ES-I3 (cell line): ENCODE measurements at regions not wholly inside any gene's neighbourhood (a gene's known extent, or its start where the extent isn't known, plus 50 kb on each side); places are given as distances from the start of the nearest gene placed in this dataset.
"Not testable (repeated sequence)": the region's sequence is repeated elsewhere in the genome, so short reads cannot be mapped to it uniquely, and the experiment has no call there.

Experiments
- H3K36me3 ChIP-seq: 2 replicates; pipeline ENCODE4 v1.6.1; 2013; ENCODE audit warnings: mild to moderate bottlenecking, low read length, control low read depth, moderate library complexity; ENCODE audit not compliant: insufficient read depth
- H3K4me1 ChIP-seq: 2 replicates; pipeline ENCODE4 v1.6.1; 2013; ENCODE audit warnings: mild to moderate bottlenecking, control low read depth, low read length; ENCODE audit not compliant: insufficient read depth
- H3K9ac ChIP-seq: 2 replicates; pipeline ENCODE4 v1.6.1; 2013; ENCODE audit warnings: low read depth, mild to moderate bottlenecking, low read length, moderate library complexity
- H3K9me3 ChIP-seq: 2 replicates; pipeline ENCODE4 v1.6.1; 2013; ENCODE audit warnings: mild to moderate bottlenecking, low read length, moderate library complexity; ENCODE audit not compliant: control insufficient read depth, insufficient read depth

DNA sequence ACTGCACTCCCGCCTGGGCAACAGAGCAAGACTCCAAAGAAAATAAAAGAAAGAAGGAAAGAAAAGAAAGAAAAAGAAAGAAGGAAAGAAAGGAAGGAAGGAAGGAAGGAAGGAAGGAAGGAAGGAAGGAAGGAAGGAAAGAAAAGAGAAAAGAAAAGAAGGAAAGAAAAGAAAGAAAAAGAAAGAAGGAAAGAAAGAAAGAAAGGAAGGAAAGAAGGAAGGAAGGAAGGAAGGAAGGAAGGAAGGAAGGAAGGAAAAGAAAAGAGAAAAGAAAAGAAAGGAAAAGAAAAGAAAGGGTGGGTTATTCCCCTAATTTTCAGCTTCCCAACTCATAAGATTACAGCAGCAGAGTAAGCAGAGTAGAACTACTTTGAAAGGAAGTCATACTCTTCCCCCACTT, 64.4 kb downstream of the TMEM200C start:
- not testable (repeated sequence) for H3K36me3 ChIP-seq, H3K9ac ChIP-seq, H3K4me1 ChIP-seq, H3K9me3 ChIP-seq

DNA sequence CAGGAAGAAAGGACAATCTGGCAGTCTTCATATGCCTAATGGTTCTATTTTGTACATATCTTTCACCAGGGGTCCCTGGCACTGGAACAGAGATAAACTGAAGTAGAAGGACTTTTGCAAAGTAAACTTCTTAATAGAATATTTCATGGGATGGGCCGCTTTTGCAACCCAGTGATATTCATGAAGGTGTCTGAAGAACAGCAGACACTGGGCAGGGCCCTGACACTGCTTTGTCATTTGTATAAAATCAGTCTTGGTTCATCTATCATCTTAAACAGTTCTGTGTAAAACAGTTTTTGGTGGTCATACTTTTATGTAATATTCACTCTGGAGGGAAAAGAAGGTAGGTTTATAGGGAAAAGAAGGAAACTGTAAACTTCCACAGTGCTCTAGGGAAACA, 66.4 kb downstream of the TMEM200C start:
- H3K36me3 ChIP-seq = no peaks in the 10 kb centered on the region
- H3K4me1 ChIP-seq = no peaks in the 10 kb centered on the region; the same call in 1 of the 2 replicates
- H3K9me3 ChIP-seq = no peaks in the 10 kb centered on the region
- no peak overlapping the region for H3K9ac ChIP-seq

DNA sequence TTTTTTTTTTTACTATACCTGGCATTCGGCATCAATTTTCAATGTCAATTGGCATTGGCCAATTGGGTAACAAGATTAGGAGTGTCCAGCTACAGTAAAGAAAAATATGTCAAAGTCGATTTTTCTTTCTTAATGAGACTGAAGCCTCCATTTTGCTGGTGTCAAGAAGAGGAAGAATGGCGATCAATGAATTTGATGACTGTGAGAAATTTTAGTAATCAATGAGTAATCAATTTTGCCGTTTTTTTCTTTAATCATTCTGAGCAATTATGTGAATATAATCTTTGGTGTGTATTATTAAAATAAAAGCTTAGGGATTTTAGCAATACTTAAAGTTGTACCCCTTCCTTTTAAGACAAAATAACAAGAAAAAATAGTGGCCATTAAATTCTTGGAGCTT, 69.7 kb downstream of the TMEM200C start:
- Histone ChIP-seq H3K36me3 (no peaks in the 10 kb centered on the region), H3K4me1 (no peaks in the 10 kb centered on the region; the same call in 1 of the 2 replicates), H3K9ac (no peak overlapping the region)

DNA sequence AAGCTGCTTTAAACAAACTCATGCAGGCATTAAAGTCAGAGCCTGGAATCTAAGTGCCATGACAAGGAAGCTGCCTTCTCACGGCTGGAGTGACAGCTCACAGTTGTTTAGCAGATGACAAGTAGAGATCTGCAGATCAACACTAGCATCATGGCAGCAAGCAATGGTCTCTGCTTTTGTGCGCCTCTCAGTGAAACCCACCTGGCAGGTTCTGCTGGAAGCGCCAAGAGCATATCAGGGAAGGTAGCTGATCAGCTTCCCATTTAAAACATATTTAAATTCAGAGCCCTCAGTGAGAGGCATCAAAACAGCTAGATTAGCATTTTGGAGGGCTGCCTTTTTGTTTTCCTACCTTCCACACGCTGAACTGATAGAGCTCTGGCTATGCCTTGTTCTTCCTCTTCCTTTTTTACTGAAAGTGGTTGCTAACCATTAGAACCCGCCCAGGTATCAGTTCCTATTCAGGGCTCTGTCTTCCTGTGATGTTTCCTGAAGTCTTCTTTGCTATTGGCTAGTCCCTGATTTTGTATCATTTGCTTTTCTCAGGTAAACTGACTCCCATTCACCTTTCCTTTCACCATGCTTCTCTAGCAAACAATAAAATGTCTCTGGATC, 70.8 kb downstream of the TMEM200C start:
- Histone ChIP-seq H3K9ac (no peak overlapping the region), H3K9me3 (no peaks in the 10 kb centered on the region), H3K4me1 (no peaks in the 10 kb centered on the region; the same call in 1 of the 2 replicates), H3K36me3 (no peaks in the 10 kb centered on the region)

More for the DNA sequence above, 69.7 kb downstream of the TMEM200C start:
- no peaks in the 10 kb centered on the region for H3K9me3 ChIP-seq

DNA sequence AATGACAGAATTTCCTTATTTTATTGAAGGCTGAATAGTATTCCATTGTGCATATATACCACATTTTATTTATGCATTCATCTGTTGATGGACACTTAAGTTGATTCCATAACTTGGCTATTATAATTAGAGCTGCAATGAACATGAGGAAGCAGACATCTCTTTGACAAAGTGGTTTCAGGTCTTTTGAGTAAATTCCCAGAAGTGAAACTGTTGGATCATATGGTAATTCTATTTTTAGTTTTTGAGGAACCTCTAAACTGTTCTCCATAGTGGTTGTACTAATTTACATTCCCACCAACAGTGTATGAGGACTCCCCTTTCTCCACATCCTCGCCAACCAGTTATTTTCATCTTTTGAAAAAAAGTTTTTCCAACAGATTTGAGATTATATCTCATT, 77.5 kb downstream of the TMEM200C start:
- no peak overlapping the region for H3K9ac ChIP-seq
- no peaks in the 10 kb centered on the region for H3K9me3 ChIP-seq
- H3K36me3 ChIP-seq = no peaks in the 10 kb centered on the region
- H3K4me1 ChIP-seq = no peaks in the 10 kb centered on the region

DNA sequence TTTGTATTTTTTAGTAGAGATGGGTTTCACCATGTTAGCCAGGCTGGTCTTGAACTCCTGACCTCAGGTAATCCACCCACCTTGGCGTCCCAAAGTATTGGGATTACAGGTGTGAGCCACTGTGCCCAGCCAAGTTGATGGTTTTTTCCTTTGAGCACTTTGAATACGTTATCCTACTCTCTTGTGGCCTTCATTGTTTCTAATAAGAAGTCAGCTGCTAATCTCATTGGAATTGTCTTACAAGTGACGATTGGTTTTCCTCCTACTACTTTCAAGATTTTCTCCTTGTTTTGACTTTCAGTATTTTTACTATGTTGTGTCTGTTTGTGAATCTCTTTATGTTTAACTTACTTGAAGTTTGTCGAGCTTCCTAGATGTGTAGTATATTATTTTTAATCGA, 88.5 kb downstream of the TMEM200C start:
- H3K9me3 ChIP-seq = peaks cover 13% of the 10 kb centered on the region
- H3K4me1 ChIP-seq = no peaks in the 10 kb centered on the region
- no peaks in the 10 kb centered on the region for H3K36me3 ChIP-seq
- H3K9ac ChIP-seq = no peak overlapping the region

DNA sequence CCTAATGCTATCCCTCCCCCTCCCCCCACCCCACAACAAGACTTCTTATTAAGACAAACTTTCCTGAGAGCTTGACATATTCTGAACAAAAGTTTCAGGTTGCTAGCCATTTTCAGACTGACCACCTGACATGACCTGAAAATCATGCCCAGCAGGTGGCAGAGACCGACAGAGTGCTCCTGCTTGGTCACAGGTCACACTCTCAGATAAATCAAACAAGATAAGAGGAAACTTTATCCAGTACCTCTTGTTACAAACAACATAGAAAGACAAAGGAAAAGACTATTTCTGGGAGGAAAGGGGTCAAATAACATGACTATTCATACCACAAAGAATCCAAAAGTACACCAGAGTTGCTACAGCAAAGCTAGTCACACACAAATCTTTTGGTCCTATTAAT, 107.4 kb downstream of the TMEM200C start:
- Histone ChIP-seq H3K36me3 (no peaks in the 10 kb centered on the region), H3K4me1 (no peaks in the 10 kb centered on the region), H3K9ac (no peak overlapping the region), H3K9me3 (no peaks in the 10 kb centered on the region; the same call in 1 of the 2 replicates)

DNA sequence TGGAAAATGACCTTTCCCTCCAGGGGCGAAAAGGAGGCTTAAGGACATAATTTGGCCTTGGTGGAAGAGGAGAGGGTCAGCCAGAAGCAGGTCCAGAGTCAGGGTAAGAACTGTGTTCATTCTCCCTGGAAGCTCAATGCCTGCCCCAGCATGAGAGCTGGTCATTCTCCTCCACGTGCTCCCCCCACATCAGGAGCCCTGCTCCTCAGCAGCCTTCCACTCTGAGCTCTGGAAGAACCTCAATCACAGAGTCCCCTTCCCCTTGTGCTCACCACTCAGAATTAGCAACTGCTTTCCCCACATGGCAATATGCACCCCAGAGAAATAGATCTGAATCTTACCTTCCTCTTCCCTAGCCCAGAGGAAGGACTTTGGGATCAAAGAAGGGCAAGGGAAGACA, 115.4 kb downstream of the TMEM200C start:
- Histone ChIP-seq H3K9ac (no peak overlapping the region), H3K4me1 (no peaks in the 10 kb centered on the region), H3K36me3 (no peaks in the 10 kb centered on the region), H3K9me3 (no peaks in the 10 kb centered on the region)

DNA sequence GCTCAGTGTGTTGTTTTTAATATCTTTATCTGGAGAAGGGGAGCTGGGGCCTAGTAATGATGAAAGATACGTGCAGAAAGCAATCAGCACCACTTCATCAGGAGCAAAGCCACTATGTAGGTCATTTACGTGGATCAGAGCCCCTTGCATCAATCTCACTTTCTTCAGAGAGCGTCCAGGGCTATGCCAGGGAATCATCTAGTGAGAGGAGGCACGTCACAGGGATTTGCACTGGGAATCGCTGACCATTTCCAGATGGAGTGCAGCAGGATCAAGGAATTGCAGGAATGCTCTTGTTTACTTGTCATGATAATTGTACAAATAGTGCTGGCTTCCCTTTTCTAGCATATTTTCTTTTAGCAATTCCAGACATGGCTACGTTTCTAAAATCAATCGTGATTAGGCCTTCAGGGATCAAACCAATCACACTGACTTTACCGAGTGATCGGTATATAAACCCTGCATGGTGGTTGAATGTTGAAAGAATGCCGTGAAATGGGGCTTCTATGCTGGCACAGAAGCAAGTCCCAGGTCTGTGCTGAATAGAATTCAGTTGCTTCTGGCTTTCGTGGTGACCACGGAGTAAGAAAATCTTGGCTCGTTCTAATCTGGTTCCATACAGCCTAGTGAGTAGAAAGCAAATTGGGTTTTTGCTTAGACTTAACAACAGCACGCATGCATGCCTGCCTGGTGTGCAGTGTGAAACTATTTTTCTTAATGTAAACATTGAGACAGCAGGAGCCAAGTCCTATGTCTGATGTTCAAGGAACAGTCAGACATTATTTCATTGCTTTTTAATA, 122.8 kb downstream of the TMEM200C start:
- Histone ChIP-seq H3K4me1 (peaks cover 8% of the 10 kb centered on the region; the same call in 1 of the 2 replicates), H3K36me3 (no peaks in the 10 kb centered on the region), H3K9ac (no peak overlapping the region), H3K9me3 (no peaks in the 10 kb centered on the region)

DNA sequence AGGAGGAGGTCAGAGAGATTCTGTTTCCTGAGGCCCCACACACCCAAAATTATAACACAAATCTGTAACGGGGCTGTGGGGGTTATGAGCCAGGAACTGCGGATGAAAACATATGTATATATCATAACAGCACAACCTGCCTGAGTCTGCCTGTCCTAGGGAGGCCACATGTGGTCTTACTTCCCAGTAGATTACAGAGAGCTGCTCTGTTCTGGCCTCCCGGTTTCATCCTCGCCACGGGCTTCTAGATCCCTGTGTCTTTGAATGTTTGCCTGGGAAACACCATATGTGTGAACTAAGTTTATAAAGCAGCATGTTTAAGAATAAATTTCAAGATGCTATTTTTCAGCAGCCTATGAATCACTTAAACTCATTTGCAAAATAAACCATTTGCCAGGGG, 124.0 kb downstream of the TMEM200C start:
- no peaks in the 10 kb centered on the region for H3K9me3 ChIP-seq
- H3K9ac ChIP-seq = no peak overlapping the region
- peaks cover 8% of the 10 kb centered on the region; the same call in 1 of the 2 replicates for H3K4me1 ChIP-seq
- H3K36me3 ChIP-seq = no peaks in the 10 kb centered on the region

DNA sequence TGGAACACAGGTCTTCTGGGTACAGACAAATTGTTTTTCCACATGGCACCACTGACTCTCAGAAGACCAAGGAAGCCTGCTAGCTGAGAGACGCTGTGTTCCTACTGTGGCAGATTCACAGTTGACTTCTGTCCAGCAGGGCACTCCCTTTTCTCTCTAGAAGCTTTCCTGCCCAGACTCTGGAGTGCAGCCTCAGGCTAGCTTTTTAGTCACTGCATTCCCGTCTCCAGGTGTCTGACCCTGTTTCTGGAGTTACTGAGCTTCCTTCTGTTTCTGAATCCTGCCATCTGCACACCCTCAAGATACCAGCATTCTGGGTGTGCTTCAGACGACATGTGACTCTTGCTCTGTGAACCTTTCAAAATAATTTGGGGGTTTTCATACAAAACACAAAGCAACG, 125.1 kb downstream of the TMEM200C start:
- H3K4me1 ChIP-seq = peaks cover 8% of the 10 kb centered on the region; the same call in 1 of the 2 replicates
- H3K9me3 ChIP-seq = no peaks in the 10 kb centered on the region
- H3K9ac ChIP-seq = no peak overlapping the region
- H3K36me3 ChIP-seq = no peaks in the 10 kb centered on the region

DNA sequence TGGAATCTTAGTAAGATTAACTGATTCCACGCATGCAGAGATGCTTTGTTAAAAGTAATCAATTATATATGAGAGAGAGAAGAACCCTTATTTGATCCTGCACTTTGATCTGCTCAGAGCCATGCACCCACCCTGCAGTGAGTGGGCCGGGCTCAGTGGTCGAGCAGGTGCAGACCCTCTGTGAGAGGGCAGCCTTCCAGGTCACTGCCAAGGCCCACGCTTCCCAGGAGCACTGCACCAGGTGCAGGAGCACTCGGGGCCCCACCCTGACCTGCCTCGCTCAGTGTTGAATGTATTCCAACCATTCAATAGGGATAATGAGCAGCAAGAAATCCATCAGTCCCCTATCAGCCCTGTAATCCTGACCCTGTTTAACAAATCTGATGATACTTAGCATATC, 126.9 kb downstream of the TMEM200C start:
- Histone ChIP-seq H3K4me1 (peaks cover 8% of the 10 kb centered on the region; the same call in 1 of the 2 replicates), H3K9me3 (no peaks in the 10 kb centered on the region), H3K9ac (no peak overlapping the region), H3K36me3 (no peaks in the 10 kb centered on the region)

DNA sequence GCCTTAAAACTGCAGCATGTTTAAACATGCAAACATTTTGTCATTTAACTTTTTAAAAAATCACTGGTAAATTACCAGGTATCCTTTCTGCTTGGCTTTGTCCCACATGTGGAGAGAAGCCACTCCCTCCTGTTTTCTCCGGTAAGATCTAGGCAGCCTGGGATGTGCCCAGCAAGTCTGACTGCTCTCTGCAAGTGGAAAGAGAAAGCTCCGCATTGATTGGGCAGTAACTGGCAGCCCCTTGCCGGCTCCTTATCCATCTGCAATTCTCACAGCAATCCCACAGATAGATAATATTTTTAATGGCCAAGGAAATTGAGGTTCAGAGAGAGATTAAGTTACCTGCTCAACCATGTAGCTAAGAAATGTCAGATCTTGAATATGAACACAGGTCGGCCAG, 136.1 kb downstream of the TMEM200C start:
- no peak overlapping the region for H3K9ac ChIP-seq
- no peaks in the 10 kb centered on the region for H3K9me3 ChIP-seq
- no peaks in the 10 kb centered on the region for H3K36me3 ChIP-seq
- no peaks in the 10 kb centered on the region; the same call in none of the 2 replicates for H3K4me1 ChIP-seq

DNA sequence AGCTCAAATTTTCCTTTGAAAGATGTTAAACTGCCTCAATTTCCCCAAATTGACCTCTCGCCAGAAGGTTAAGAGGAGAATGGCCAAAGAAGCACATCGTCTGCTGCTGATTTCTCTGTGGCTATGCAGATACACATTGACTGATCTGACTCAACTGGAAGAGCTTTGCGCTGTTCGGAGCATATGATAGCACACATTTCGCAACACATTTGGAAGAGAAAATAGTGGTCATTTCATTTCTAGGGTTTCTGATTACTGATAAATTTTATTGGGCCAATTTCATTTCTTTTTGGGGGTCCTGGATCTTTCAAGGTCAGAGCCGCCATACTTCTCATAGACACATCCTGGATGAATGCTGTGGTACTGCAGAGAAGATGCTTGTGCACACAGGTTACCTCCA, 138.5 kb downstream of the TMEM200C start:
- H3K9ac ChIP-seq = no peak overlapping the region
- no peaks in the 10 kb centered on the region for H3K9me3 ChIP-seq
- no peaks in the 10 kb centered on the region for H3K36me3 ChIP-seq
- H3K4me1 ChIP-seq = no peaks in the 10 kb centered on the region; the same call in none of the 2 replicates

DNA sequence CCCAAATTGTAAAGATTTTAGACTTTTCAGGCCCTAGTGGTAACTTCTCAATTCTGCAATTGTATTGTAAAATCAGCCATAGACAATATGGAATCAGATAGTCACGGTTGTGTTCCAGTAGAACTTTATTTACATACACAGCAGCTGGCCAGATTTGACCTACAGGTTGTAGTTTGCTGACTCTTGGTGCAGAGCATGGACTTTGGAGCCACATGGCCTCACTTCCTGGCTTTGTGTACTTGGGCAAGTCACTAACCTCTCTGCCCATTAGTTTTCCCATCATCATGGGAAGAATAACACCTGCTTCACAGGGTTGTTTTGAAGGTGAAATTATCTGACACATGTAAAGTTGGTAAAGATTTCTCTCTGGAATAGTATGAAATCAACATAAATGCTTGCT, 147.6 kb downstream of the TMEM200C start:
- no peak overlapping the region for H3K9ac ChIP-seq
- no peaks in the 10 kb centered on the region for H3K4me1 ChIP-seq

More for the DNA sequence above, 147.6 kb downstream of the TMEM200C start:
- Histone ChIP-seq H3K9me3 (no peaks in the 10 kb centered on the region), H3K36me3 (no peaks in the 10 kb centered on the region)
